ENCODE measurements at regions not wholly inside any gene's neighbourhood (a gene's known extent, or its start where the extent isn't known, plus 50 kb on each side); places are given as distances from the start of the nearest gene placed in this dataset.

- H3K27ac ChIP-seq (ENCODE audit: low read length): no peak overlapping the region
- no peak overlapping the region for H3K4me3 ChIP-seq (ENCODE audit: low read length)
- H3K27me3 ChIP-seq (ENCODE audit: control insufficient read depth, insufficient read depth, low read length): no peaks in the 10 kb centered on the region
- Mint-ChIP-seq H3K27ac (no peak overlapping the region), H3K27me3 (ENCODE audit: low read depth in 2 of 2) (peaks cover 4 to 15% of the 10 kb centered on the region in 2 donors), H3K4me1 (no peaks in the 10 kb centered on the region), H3K36me3 (no peaks in the 10 kb centered on the region), H3K9me3 (no peaks in the 10 kb centered on the region), H3K4me3 (no peak overlapping the region)
- H3K9me3 ChIP-seq (ENCODE audit: control insufficient read depth, insufficient read depth, low read length): no peaks in the 10 kb centered on the region
- DNase-seq: no peak
- no peak for ATAC-seq
- no peaks in the 10 kb centered on the region for H3K36me3 ChIP-seq (ENCODE audit: control insufficient read depth, insufficient read depth, low read length)
- no peaks in the 10 kb centered on the region for H3K4me1 ChIP-seq (ENCODE audit: control insufficient read depth, insufficient read depth, low read length)
- TF ChIP-seq CTCF (IDR thresholded peaks at IDR 0.05): no peak
- intact Hi-C loops (cut with micrococcal nuclease): no loop called here
Measured at GRCh38 chr4:108240366-108240765, 71.6 kb upstream of the LEF1 start.

GRCh38 chr4:108237693-108238092 lies 69.0 kb upstream of the LEF1 start:
- Mint-ChIP-seq H3K27ac (no peak overlapping the region), H3K36me3 (no peaks in the 10 kb centered on the region), H3K27me3 (ENCODE audit: low read depth in 2 of 2) (peaks cover 11 to 37% of the 10 kb centered on the region in 2 donors), H3K4me3 (no peak overlapping the region), H3K4me1 (no peaks in the 10 kb centered on the region), H3K9me3 (no peaks in the 10 kb centered on the region)
- Histone ChIP-seq H3K27ac (ENCODE audit: low read length) (no peak overlapping the region), H3K9me3 (ENCODE audit: control insufficient read depth, insufficient read depth, low read length) (no peaks in the 10 kb centered on the region), H3K27me3 (ENCODE audit: control insufficient read depth, insufficient read depth, low read length) (no peaks in the 10 kb centered on the region), H3K36me3 (ENCODE audit: control insufficient read depth, insufficient read depth, low read length) (no peaks in the 10 kb centered on the region), H3K4me3 (ENCODE audit: low read length) (no peak overlapping the region), H3K4me1 (ENCODE audit: control insufficient read depth, insufficient read depth, low read length) (no peaks in the 10 kb centered on the region)
- no CpG with 5 or more reads among the region's 1 CpG for WGBS (ENCODE audit: insufficient coverage)
- intact Hi-C loops (cut with micrococcal nuclease): no loop called here
- no peak for DNase-seq
- no peak for ATAC-seq
- no peak for TF ChIP-seq CTCF (IDR thresholded peaks at IDR 0.05)

- H3K27me3 Mint-ChIP-seq (ENCODE audit: low read depth in 2 of 2): peaks cover 11 to 37% of the 10 kb centered on the region in 2 donors
- intact Hi-C loops (cut with micrococcal nuclease): no loop called here
- H3K27ac Mint-ChIP-seq: no peak overlapping the region
- ATAC-seq (no peak), DNase-seq (no peak)
- H3K4me3 Mint-ChIP-seq: no peak overlapping the region
- TF ChIP-seq CTCF (IDR thresholded peaks at IDR 0.05): no peak
- no peaks in the 10 kb centered on the region for H3K4me1 ChIP-seq (ENCODE audit: control insufficient read depth, insufficient read depth, low read length)
- no peak overlapping the region for H3K27ac ChIP-seq (ENCODE audit: low read length)
- H3K4me1 Mint-ChIP-seq: no peaks in the 10 kb centered on the region
- no peak overlapping the region for H3K4me3 ChIP-seq (ENCODE audit: low read length)
- H3K36me3 Mint-ChIP-seq: no peaks in the 10 kb centered on the region
- no peaks in the 10 kb centered on the region for H3K36me3 ChIP-seq (ENCODE audit: control insufficient read depth, insufficient read depth, low read length)
- H3K9me3 ChIP-seq (ENCODE audit: control insufficient read depth, insufficient read depth, low read length): no peaks in the 10 kb centered on the region
- no peaks in the 10 kb centered on the region for H3K27me3 ChIP-seq (ENCODE audit: control insufficient read depth, insufficient read depth, low read length)
- peaks cover 0 to 2% of the 10 kb centered on the region in 2 donors for H3K9me3 Mint-ChIP-seq
Measured at GRCh38 chr4:108236264-108236663, 67.5 kb upstream of the LEF1 start.

- Mint-ChIP-seq H3K9me3 (peaks cover 0 to 2% of the 10 kb centered on the region in 2 donors), H3K36me3 (no peaks in the 10 kb centered on the region), H3K4me3 (no peak overlapping the region), H3K27ac (no peak overlapping the region), H3K27me3 (ENCODE audit: low read depth in 2 of 2) (peaks cover 3 to 15% of the 10 kb centered on the region in 2 donors), H3K4me1 (no peaks in the 10 kb centered on the region)
- Histone ChIP-seq H3K36me3 (ENCODE audit: control insufficient read depth, insufficient read depth, low read length) (no peaks in the 10 kb centered on the region), H3K27me3 (ENCODE audit: control insufficient read depth, insufficient read depth, low read length) (no peaks in the 10 kb centered on the region), H3K4me1 (ENCODE audit: control insufficient read depth, insufficient read depth, low read length) (no peaks in the 10 kb centered on the region), H3K4me3 (ENCODE audit: low read length) (no peak overlapping the region), H3K27ac (ENCODE audit: low read length) (no peak overlapping the region), H3K9me3 (ENCODE audit: control insufficient read depth, insufficient read depth, low read length) (no peaks in the 10 kb centered on the region)
- 51% methylated on average over 2 of the region's 4 CpGs for WGBS (ENCODE audit: insufficient coverage)
- intact Hi-C loops (cut with micrococcal nuclease): no loop called here
- no peak for TF ChIP-seq CTCF (IDR thresholded peaks at IDR 0.05)
- ATAC-seq (no peak), DNase-seq (no peak)
Measured at GRCh38 chr4:108227923-108228322, 59.2 kb upstream of the LEF1 start.
